ENCODE measurements at regions not wholly inside any gene's neighbourhood (a gene's known extent, or its start where the extent isn't known, plus 50 kb on each side); places are given as distances from the start of the nearest gene placed in this dataset.

- Histone ChIP-seq H3K27ac (ENCODE audit: extremely low read depth, low read depth, low read length) (no peak overlapping the region), H3K4me3 (ENCODE audit: low read depth, low read length) (no peak overlapping the region), H3K9me3 (ENCODE audit: control insufficient read depth, insufficient read depth, low read depth, low read length) (no peaks in the 10 kb centered on the region), H3K36me3 (ENCODE audit: control insufficient read depth in 2 of 2, insufficient read depth in 1 of 2, low read length in 2 of 2) (no peaks in the 10 kb centered on the region), H3K4me1 (ENCODE audit: control insufficient read depth, insufficient read depth, low read length) (no peaks in the 10 kb centered on the region)
- no peak for TF ChIP-seq ZNF776 (tag by site-specific recombination; IDR thresholded peaks at IDR 0.05; ENCODE audit: borderline replicate concordance)
- TF ChIP-seq ZNF473 (tag by site-specific recombination; IDR thresholded peaks at IDR 0.05) = no peak
- no peak for TF ChIP-seq ZNF623 (tag by site-specific recombination; IDR thresholded peaks at IDR 0.05)
- TF ChIP-seq ZNF19 (tag by site-specific recombination; IDR thresholded peaks at IDR 0.05; ENCODE audit: low read depth) = no peak
- no peak for TF ChIP-seq ZNF514 (tag by site-specific recombination; IDR thresholded peaks at IDR 0.05)
- POLR2A ChIA-PET = no interaction called here
- CTCF ChIA-PET = no interaction called here
These were observed 69.2 kb upstream of the GMDS start for GRCh38 chr6:2314641-2315040.

GRCh38 chr6:2310042-2310441, 64.6 kb upstream of the GMDS start:
- Histone ChIP-seq H3K27ac (ENCODE audit: extremely low read depth, low read depth, low read length) (no peak overlapping the region), H3K4me1 (ENCODE audit: control insufficient read depth, insufficient read depth, low read length) (no peaks in the 10 kb centered on the region), H3K36me3 (ENCODE audit: control insufficient read depth in 2 of 2, insufficient read depth in 1 of 2, low read length in 2 of 2) (no peaks in the 10 kb centered on the region), H3K9me3 (ENCODE audit: control insufficient read depth, insufficient read depth, low read depth, low read length) (no peaks in the 10 kb centered on the region), H3K4me3 (ENCODE audit: low read depth, low read length) (no peak overlapping the region)
- TF ChIP-seq ZNF239 (tag by site-specific recombination; IDR thresholded peaks at IDR 0.05) (no peak), ZNF777 (tag by site-specific recombination; IDR thresholded peaks at IDR 0.05; ENCODE audit: borderline replicate concordance) (no peak)
- CTCF ChIA-PET = interaction anchor here (0.6 to 1.4 kb wide), 2 partner anchors 101 to 325 kb away, joined by 3 read pairs; no protein-coding TSS in a partner anchor
- POLR2A ChIA-PET = no interaction called here

DNA sequence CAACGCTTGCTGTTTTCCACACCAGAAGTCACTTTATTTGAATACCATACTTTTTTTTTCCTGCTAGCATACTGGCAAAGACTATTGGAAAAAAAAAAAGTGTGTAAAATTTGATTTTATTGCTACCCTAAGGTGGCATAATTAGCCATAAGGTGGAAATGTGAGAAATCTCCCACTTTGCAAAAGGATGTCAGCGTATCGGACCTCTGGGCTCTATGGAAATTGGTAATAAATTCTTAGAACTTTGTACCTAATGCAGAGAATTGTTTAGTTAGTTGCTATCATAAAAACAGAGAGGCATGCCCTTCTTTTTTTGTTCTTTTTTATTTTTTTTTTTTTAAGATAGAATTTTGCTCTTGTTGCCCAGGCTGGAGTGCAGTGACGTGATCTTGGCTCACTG, 63.7 kb upstream of the GMDS start:
- CTCF ChIA-PET = no interaction called here
- no peaks in the 10 kb centered on the region for H3K9me3 ChIP-seq (ENCODE audit: control insufficient read depth, insufficient read depth, low read depth, low read length)
- TF ChIP-seq ZNF791 (tag by site-specific recombination; IDR thresholded peaks at IDR 0.05) (no peak), ZNF549 (tag by site-specific recombination; IDR thresholded peaks at IDR 0.05) (no peak), ZNF416 (tag by site-specific recombination; IDR thresholded peaks at IDR 0.05) (no peak), ZNF140 (tag by site-specific recombination; IDR thresholded peaks at IDR 0.05) (no peak), ZNF623 (tag by site-specific recombination; IDR thresholded peaks at IDR 0.05) (no peak), ZNF449 (tag by site-specific recombination; IDR thresholded peaks at IDR 0.05) (no peak)

GRCh38 chr6:2307799-2308198, 62.4 kb upstream of the GMDS start:
- POLR2A ChIA-PET = no interaction called here
- TF ChIP-seq ZNF146 (tag by site-specific recombination; IDR thresholded peaks at IDR 0.05) (no peak), HOXA7 (CRISPR knock-in tag; IDR thresholded peaks at IDR 0.05; ENCODE audit: borderline replicate concordance) (no peak), ZBTB21 (tag by site-specific recombination; IDR thresholded peaks at IDR 0.05) (no peak), ZNF518A (tag by site-specific recombination; conservative IDR thresholded peaks at IDR 0.05; ENCODE audit: low read depth) (no peak), IKZF3 (tag by site-specific recombination; IDR thresholded peaks at IDR 0.05) (no peak), ZNF324 (tag by site-specific recombination; IDR thresholded peaks at IDR 0.05) (no peak), ZBTB7A (tag by site-specific recombination; IDR thresholded peaks at IDR 0.05; ENCODE audit: low read depth) (no peak)
- Histone ChIP-seq H3K27ac (ENCODE audit: extremely low read depth, low read depth, low read length) (no peak overlapping the region), H3K36me3 (ENCODE audit: control insufficient read depth in 2 of 2, insufficient read depth in 1 of 2, low read length in 2 of 2) (no peaks in the 10 kb centered on the region), H3K9me3 (ENCODE audit: control insufficient read depth, insufficient read depth, low read depth, low read length) (no peaks in the 10 kb centered on the region), H3K4me1 (ENCODE audit: control insufficient read depth, insufficient read depth, low read length) (no peaks in the 10 kb centered on the region), H3K4me3 (ENCODE audit: low read depth, low read length) (no peak overlapping the region)
- CTCF ChIA-PET = interaction anchor here (0.6 kb wide), 1 partner anchor 57 kb away, joined by 3 read pairs; no protein-coding TSS in a partner anchor

More for the DNA sequence above, 63.7 kb upstream of the GMDS start:
- no peak overlapping the region for H3K4me3 ChIP-seq (ENCODE audit: low read depth, low read length)
- no peak overlapping the region for H3K27ac ChIP-seq (ENCODE audit: extremely low read depth, low read depth, low read length)
- POLR2A ChIA-PET = no interaction called here
- no peaks in the 10 kb centered on the region for H3K36me3 ChIP-seq (ENCODE audit: control insufficient read depth in 2 of 2, insufficient read depth in 1 of 2, low read length in 2 of 2)
- H3K4me1 ChIP-seq (ENCODE audit: control insufficient read depth, insufficient read depth, low read length) = no peaks in the 10 kb centered on the region
